DND-41 (cell line): ENCODE measurements at regions not wholly inside any gene's neighbourhood (a gene's known extent, or its start where the extent isn't known, plus 50 kb on each side); places are given as distances from the start of the nearest gene placed in this dataset.

Source experiments
- ATAC-seq: fragments of 200-7000 bp; cut with Tn5 transposase; 3 replicates; pipeline ENCODE4 v1.9.1; 2021; ENCODE audit warnings: low read depth; ENCODE audit not compliant: insufficient read depth
- DNase-seq: peaks from one replicate; pipeline ENCODE4 v3.0.0-alpha.2; 2020
- H2AFZ ChIP-seq: 2 replicates; pipeline ENCODE4 v1.6.0; 2012; ENCODE audit warnings: low read depth, low read length
- H3K27ac ChIP-seq: 2 replicates; pipeline ENCODE4 v1.5.1; 2012; ENCODE audit warnings: low read length, inconsistent platforms
- H3K27me3 ChIP-seq: fragments of 200-600 bp; sonication (generic); 2 replicates; pipeline ENCODE4 v1.6.0; 2012; ENCODE audit warnings: low read length, mild to moderate bottlenecking, inconsistent platforms; ENCODE audit not compliant: insufficient read depth, poor library complexity
- H3K36me3 ChIP-seq: 2 replicates; pipeline ENCODE4 v1.5.1; 2012; ENCODE audit warnings: low read length, inconsistent platforms; ENCODE audit not compliant: insufficient read depth
- H3K4me1 ChIP-seq: 2 replicates; pipeline ENCODE4 v1.5.1; 2012; ENCODE audit warnings: mild to moderate bottlenecking, low read length; ENCODE audit not compliant: insufficient read depth
- H3K4me2 ChIP-seq: 2 replicates; pipeline ENCODE4 v1.6.0; 2012; ENCODE audit warnings: mild to moderate bottlenecking, moderate library complexity, low read length, inconsistent platforms; ENCODE audit not compliant: insufficient read depth
- H3K4me3 ChIP-seq, 2 experiments: fragments of 200-600 bp in 1 of 2; shearing (Covaris generic) in 1 of 2; 2 replicates each; pipeline ENCODE4 v1.5.1; 2012 to 2016; ENCODE audit warnings: inconsistent platforms in 2 of 2, low read length in 2 of 2, mild to moderate bottlenecking in 2 of 2, low read depth in 1 of 2, moderate library complexity in 1 of 2
- H3K79me2 ChIP-seq: 2 replicates; pipeline ENCODE4 v1.6.0; 2012; ENCODE audit warnings: low read length, inconsistent platforms; ENCODE audit not compliant: insufficient read depth
- H3K9ac ChIP-seq: 2 replicates; pipeline ENCODE4 v1.6.0; 2012; ENCODE audit warnings: low read depth, mild to moderate bottlenecking, inconsistent platforms, low read length, moderate library complexity
- H3K9me3 ChIP-seq: 2 replicates; pipeline ENCODE4 v1.5.1; 2012; ENCODE audit warnings: low read length, moderate library complexity, mild to moderate bottlenecking, inconsistent platforms; ENCODE audit not compliant: insufficient read depth, severe bottlenecking
- H4K20me1 ChIP-seq: 2 replicates; pipeline ENCODE4 v1.6.0; 2012; ENCODE audit warnings: low read length; ENCODE audit not compliant: insufficient read depth
- CTCF ChIP-seq: IDR thresholded peaks from 2 replicates; pipeline ENCODE4 v1.5.1; 2012; ENCODE audit warnings: borderline replicate concordance, low read length, moderate library complexity, mild to moderate bottlenecking; ENCODE audit not compliant: poor library complexity, severe bottlenecking; ENCODE audit errors: extremely low read depth
- EZH2 ChIP-seq: IDR thresholded peaks from 3 replicates; pipeline ENCODE4 v1.6.1; 2012; ENCODE audit warnings: borderline replicate concordance, low read depth, mild to moderate bottlenecking, moderate library complexity, low read length, inconsistent platforms; ENCODE audit not compliant: severe bottlenecking

DNA sequence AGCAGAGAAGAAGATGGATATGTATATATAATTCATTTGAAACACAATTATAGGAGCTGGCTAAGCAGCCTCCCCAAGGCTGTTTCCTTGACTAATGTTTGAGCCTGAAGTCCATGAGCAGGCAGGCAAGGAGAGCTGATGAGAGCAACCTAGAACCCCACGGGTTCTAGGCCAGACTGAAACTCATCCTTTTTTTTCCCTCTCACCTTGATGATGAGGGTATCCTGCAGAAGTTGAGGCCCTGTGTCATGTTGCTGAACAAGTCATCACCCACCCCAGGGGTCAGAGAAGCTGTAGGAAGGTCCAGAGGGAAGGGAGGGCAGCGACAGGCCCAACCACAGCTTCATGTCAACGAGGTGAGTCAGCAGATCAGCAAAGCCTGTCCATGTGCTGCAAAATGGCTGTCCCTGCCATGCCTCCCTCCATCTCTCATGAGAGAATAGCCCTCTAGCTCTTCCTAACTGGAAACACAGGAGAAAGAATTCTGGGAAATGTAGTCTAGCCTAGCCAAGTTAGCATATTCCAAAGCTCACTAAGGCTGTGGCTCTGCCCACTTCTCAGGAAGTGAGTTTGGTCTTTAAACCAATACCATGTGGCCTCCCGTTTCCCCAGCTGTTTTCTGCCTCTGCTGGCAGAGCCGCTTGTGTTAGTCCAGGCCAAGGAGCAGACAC lies 91.3 kb upstream of the DTNBP1 start:
- no peak overlapping the region for H3K4me2 ChIP-seq
- TF ChIP-seq EZH2 (no peak), CTCF (no peak)
- H3K4me1 ChIP-seq = no peaks in the 10 kb centered on the region
- H3K79me2 ChIP-seq = no peaks in the 10 kb centered on the region
- no peak for ATAC-seq
- no peaks in the 10 kb centered on the region for H3K9me3 ChIP-seq
- no peak overlapping the region for H3K4me3 ChIP-seq
- no peak for DNase-seq
- H4K20me1 ChIP-seq = no peaks in the 10 kb centered on the region
- no peaks in the 10 kb centered on the region for H3K36me3 ChIP-seq
- no peak overlapping the region for H2AFZ ChIP-seq
- H3K9ac ChIP-seq = no peak overlapping the region
- no peak overlapping the region for H3K27ac ChIP-seq
- peaks cover 5% of the 10 kb centered on the region for H3K27me3 ChIP-seq

DNA sequence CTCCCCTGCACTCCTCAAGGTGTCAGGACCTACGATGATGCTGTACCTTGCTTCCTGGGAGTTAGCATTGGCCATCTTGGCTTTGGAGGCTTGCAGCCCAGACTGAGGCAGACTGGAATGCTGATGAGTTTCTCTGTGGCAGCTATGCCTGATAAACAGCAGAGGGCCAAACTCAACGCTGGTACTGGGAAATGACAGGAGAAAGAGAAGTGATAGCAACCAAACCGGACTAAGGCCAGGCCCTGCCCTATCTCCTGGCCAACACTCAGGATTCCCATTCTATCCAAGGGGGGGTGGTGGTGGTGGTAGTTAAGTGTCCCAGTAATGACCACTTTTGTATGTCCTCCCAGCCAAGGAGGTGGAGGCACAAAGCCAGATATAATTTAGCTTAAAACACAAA lies 90.0 kb upstream of the DTNBP1 start:
- Histone ChIP-seq H3K27ac (no peak overlapping the region), H3K27me3 (peaks cover 5% of the 10 kb centered on the region), H3K4me2 (no peak overlapping the region), H4K20me1 (no peaks in the 10 kb centered on the region), H3K36me3 (no peaks in the 10 kb centered on the region), H3K4me3 (no peak overlapping the region), H3K9me3 (no peaks in the 10 kb centered on the region), H3K4me1 (no peaks in the 10 kb centered on the region), H3K79me2 (no peaks in the 10 kb centered on the region), H3K9ac (no peak overlapping the region), H2AFZ (no peak overlapping the region)
- DNase-seq (no peak), ATAC-seq (no peak)
- TF ChIP-seq EZH2 = no peak
- TF ChIP-seq CTCF = no peak

DNA sequence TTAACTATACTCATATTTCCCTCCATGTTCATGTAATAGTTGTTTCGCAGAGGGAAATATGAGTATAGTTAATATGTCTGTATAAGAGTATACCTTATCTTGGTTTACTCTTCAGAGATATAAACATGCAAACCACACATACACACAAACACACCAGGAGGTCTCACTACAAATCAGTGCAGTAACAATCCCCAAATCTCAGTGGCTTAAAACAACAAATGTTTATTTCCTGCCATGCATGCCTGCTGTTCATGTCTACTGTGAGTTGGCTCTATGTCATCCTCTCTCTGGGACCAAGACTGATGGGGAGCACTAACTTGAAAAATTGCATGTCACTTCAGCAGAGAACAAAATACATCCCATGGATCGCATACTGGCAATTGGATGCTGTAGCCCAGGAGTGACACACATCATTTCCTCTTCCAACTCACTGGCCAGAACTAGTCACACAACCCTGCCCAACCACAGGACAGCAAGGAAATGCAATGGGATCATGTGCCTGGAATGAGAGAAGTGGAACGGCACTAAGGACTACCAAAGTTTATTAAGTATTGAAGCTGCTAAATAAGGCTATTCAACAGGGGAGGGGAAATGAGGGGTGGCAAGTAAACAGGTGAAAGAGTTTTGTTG lies 89.0 kb upstream of the DTNBP1 start:
- Histone ChIP-seq H3K4me1 (no peaks in the 10 kb centered on the region), H3K4me2 (no peak overlapping the region), H2AFZ (no peak overlapping the region), H3K36me3 (no peaks in the 10 kb centered on the region), H3K9ac (no peak overlapping the region), H4K20me1 (no peaks in the 10 kb centered on the region), H3K9me3 (no peaks in the 10 kb centered on the region), H3K27me3 (peaks cover 5% of the 10 kb centered on the region), H3K79me2 (no peaks in the 10 kb centered on the region), H3K4me3 (no peak overlapping the region), H3K27ac (no peak overlapping the region)
- no peak for ATAC-seq
- DNase-seq = no peak
- TF ChIP-seq EZH2 = no peak
- TF ChIP-seq CTCF = no peak
